H9 (cell line): ENCODE measurements at regions not wholly inside any gene's neighbourhood (a gene's known extent, or its start where the extent isn't known, plus 50 kb on each side); places are given as distances from the start of the nearest gene placed in this dataset.
A peak's percentile ranks its signal among the peaks of the same experiment; 100 is the strongest.

Experiments
- DNase-seq: peaks from one replicate; pipeline ENCODE4 v3.0.0-alpha.2; 2017
- H2AFZ ChIP-seq: one replicate; pipeline ENCODE4 v1.6.1; 2013; ENCODE audit warnings: mild to moderate bottlenecking, low read length, control low read depth, moderate library complexity
- H2AK5ac ChIP-seq: 2 replicates; pipeline ENCODE4 v1.6.1; 2013; ENCODE audit warnings: low read length, control low read depth, mixed read lengths; ENCODE audit not compliant: insufficient read length
- H2BK120ac ChIP-seq: one replicate; pipeline ENCODE4 v1.6.1; 2013; ENCODE audit warnings: low read depth, mild to moderate bottlenecking, low read length, control low read depth, inconsistent platforms; ENCODE audit not compliant: poor library complexity, severe bottlenecking
- H2BK12ac ChIP-seq: 2 replicates; pipeline ENCODE4 v1.6.1; 2013; ENCODE audit warnings: low read length, control low read depth, mixed read lengths, low read depth; ENCODE audit not compliant: insufficient read length
- H2BK15ac ChIP-seq: 2 replicates; pipeline ENCODE4 v1.6.1; 2013; ENCODE audit warnings: low read depth, low read length, control low read depth
- H2BK20ac ChIP-seq: one replicate; pipeline ENCODE4 v1.6.1; 2013; ENCODE audit warnings: low read depth, mild to moderate bottlenecking, low read length, control low read depth, inconsistent platforms; ENCODE audit not compliant: poor library complexity, severe bottlenecking
- H2BK5ac ChIP-seq: 2 replicates; pipeline ENCODE4 v1.6.1; 2013; ENCODE audit warnings: low read length, control low read depth, mixed read lengths; ENCODE audit not compliant: insufficient read length
- H3K14ac ChIP-seq: 2 replicates; pipeline ENCODE4 v1.6.1; 2013; ENCODE audit warnings: low read length, control low read depth; ENCODE audit not compliant: insufficient read depth
- H3K18ac ChIP-seq: 2 replicates; pipeline ENCODE4 v1.6.1; 2013; ENCODE audit warnings: low read depth, mild to moderate bottlenecking, mixed read lengths, low read length, control low read depth; ENCODE audit not compliant: insufficient read length
- H3K23ac ChIP-seq: 2 replicates; pipeline ENCODE4 v1.6.1; 2013; ENCODE audit warnings: low read length, control low read depth, mixed read lengths, low read depth; ENCODE audit not compliant: insufficient read length
- H3K23me2 ChIP-seq: 2 replicates; pipeline ENCODE4 v1.6.1; 2013; ENCODE audit warnings: low read depth, mild to moderate bottlenecking, mixed read lengths, low read length, control low read depth; ENCODE audit not compliant: insufficient read length, poor library complexity, severe bottlenecking
- H3K27ac ChIP-seq: 2 replicates; pipeline ENCODE4 v1.5.1; 2013; ENCODE audit warnings: low read length, control low read depth, mixed read lengths, low read depth; ENCODE audit not compliant: insufficient read length
- H3K27me3 ChIP-seq: 2 replicates; pipeline ENCODE4 v1.6.1; 2013; ENCODE audit warnings: low read length, control low read depth, inconsistent platforms; ENCODE audit not compliant: insufficient read depth
- H3K4ac ChIP-seq: 2 replicates; pipeline ENCODE4 v1.6.1; 2013; ENCODE audit warnings: low read depth, mild to moderate bottlenecking, control low read depth, inconsistent platforms, low read length, moderate library complexity
- H3K4me1 ChIP-seq: 2 replicates; pipeline ENCODE4 v1.6.1; 2013; ENCODE audit warnings: low read length, control low read depth, inconsistent platforms; ENCODE audit not compliant: insufficient read depth
- H3K4me2 ChIP-seq: 2 replicates; pipeline ENCODE4 v1.6.1; 2013; ENCODE audit warnings: low read length, control low read depth, mixed read lengths; ENCODE audit not compliant: insufficient read length, insufficient read depth
- H3K56ac ChIP-seq: 2 replicates; pipeline ENCODE4 v1.6.1; 2013; ENCODE audit warnings: low read depth, mild to moderate bottlenecking, mixed read lengths, low read length, control low read depth; ENCODE audit not compliant: insufficient read length
- H3K79me1 ChIP-seq: 2 replicates; pipeline ENCODE4 v1.6.1; 2013; ENCODE audit warnings: low read depth, mild to moderate bottlenecking, moderate library complexity, low read length, control low read depth, inconsistent platforms; ENCODE audit not compliant: insufficient read depth, poor library complexity, severe bottlenecking
- H3K79me2 ChIP-seq: 2 replicates; pipeline ENCODE4 v1.6.1; 2013; ENCODE audit warnings: low read length, control low read depth, inconsistent platforms; ENCODE audit not compliant: insufficient read depth
- H3K9ac ChIP-seq: 2 replicates; pipeline ENCODE4 v1.6.1; 2013; ENCODE audit warnings: low read length, control low read depth, mixed read lengths; ENCODE audit not compliant: insufficient read length; ENCODE audit errors: extremely low read depth
- H3K9me3 ChIP-seq: one replicate; pipeline ENCODE4 v1.6.1; 2013; ENCODE audit warnings: low read depth, low read length, inconsistent platforms; ENCODE audit not compliant: control insufficient read depth
- H3T11ph ChIP-seq: one replicate; pipeline ENCODE4 v1.6.1; 2013; ENCODE audit warnings: mild to moderate bottlenecking, low read length, control low read depth, inconsistent platforms
- H4K20me1 ChIP-seq: one replicate; pipeline ENCODE4 v1.6.1; 2013; ENCODE audit not compliant: control insufficient read depth, insufficient read length, insufficient read depth
- H4K5ac ChIP-seq: 2 replicates; pipeline ENCODE4 v1.6.1; 2013; ENCODE audit warnings: low read depth, mild to moderate bottlenecking, mixed read lengths, low read length, control low read depth; ENCODE audit not compliant: insufficient read length
- H4K8ac ChIP-seq: replicated peaks from 2 replicates; pipeline ENCODE4 v1.6.1; 2013; ENCODE audit warnings: low read length, control low read depth, mixed read lengths, low read depth; ENCODE audit not compliant: insufficient read length
- H4K91ac ChIP-seq: 2 replicates; pipeline ENCODE4 v1.6.1; 2013; ENCODE audit warnings: low read depth, mild to moderate bottlenecking, moderate library complexity, mixed read lengths, low read length, control low read depth; ENCODE audit not compliant: insufficient read length
- H3K27ac Mint-ChIP-seq, 3 experiments: 2 replicates in 2 of 3; 3 replicates in 1 of 3; pipeline ENCODE4 v1.8.0; 2020 to 2021; ENCODE audit warnings: mixed read lengths in 3 of 3, mild to moderate bottlenecking in 1 of 3, moderate library complexity in 1 of 3
- H3K27me3 Mint-ChIP-seq: 2 replicates; pipeline ENCODE4 v1.8.0; 2021; ENCODE audit warnings: low read depth, mild to moderate bottlenecking, moderate library complexity, mixed read lengths
- H3K36me3 Mint-ChIP-seq, 3 experiments: 2 replicates in 2 of 3; 3 replicates in 1 of 3; pipeline ENCODE4 v1.8.0; 2020 to 2021; ENCODE audit warnings: low read depth in 3 of 3, mixed read lengths in 3 of 3; ENCODE audit not compliant: insufficient read depth in 1 of 3
- H3K4me1 Mint-ChIP-seq, 2 experiments: 2 replicates each; pipeline ENCODE4 v1.8.0; 2020; ENCODE audit warnings: mixed read lengths in 2 of 2
- H3K4me3 Mint-ChIP-seq, 2 experiments: 2 replicates in 1 of 2; 3 replicates in 1 of 2; pipeline ENCODE4 v1.8.0; 2020 to 2021; ENCODE audit warnings: mild to moderate bottlenecking in 2 of 2, mixed read lengths in 2 of 2, moderate library complexity in 1 of 2
- H3K9me3 Mint-ChIP-seq, 2 experiments: 2 replicates in 1 of 2; 3 replicates in 1 of 2; pipeline ENCODE4 v1.8.0; 2020; ENCODE audit warnings: mild to moderate bottlenecking in 2 of 2, mixed read lengths in 2 of 2, moderate library complexity in 1 of 2
- CTCF ChIP-seq: fragments of 200-600 bp; sonication (generic); conservative IDR thresholded peaks from 3 replicates; pipeline ENCODE4 v1.8.0; 2021; ENCODE audit warnings: antibody characterized with exemption, mild to moderate bottlenecking
- WGBS: extraction: QIAGEN DNeasy Blood & Tissue Kit; methylation state at CpG from one replicate; pipeline ENCODE4 v1.1.7; 2013; ENCODE audit warnings: missing lambda C conversion rate, low lambda C conversion rate, mixed read lengths; ENCODE audit not compliant: insufficient read length; ENCODE audit errors: extremely low coverage; 5-methylcytosine and 5-hydroxymethylcytosine counted together

GRCh38 chr7:113394856-113395255 is 276.5 kb upstream of the SMIM30 start:
- no peaks in the 10 kb centered on the region for H3K79me1 ChIP-seq
- no peak overlapping the region for H3K4ac ChIP-seq
- no peak overlapping the region for H3K27ac Mint-ChIP-seq
- H3K9me3 Mint-ChIP-seq, result peaks cover 0 to 5% of the 10 kb centered on the region in 2 experiments; a peak in 3 of 5 replicates
- no peak overlapping the region for H4K5ac ChIP-seq
- H3K18ac ChIP-seq, result no peak overlapping the region
- H3K14ac ChIP-seq, result no peak overlapping the region
- no peaks in the 10 kb centered on the region for H4K20me1 ChIP-seq
- H3K79me2 ChIP-seq, result no peaks in the 10 kb centered on the region
- H3K27me3 ChIP-seq, result no peaks in the 10 kb centered on the region; the same call in 1 of the 2 replicates
- H4K91ac ChIP-seq, result no peak overlapping the region
- H3K9me3 ChIP-seq, result no peaks in the 10 kb centered on the region
- no peak overlapping the region for H3K4me2 ChIP-seq
- H3K9ac ChIP-seq, result no peak overlapping the region
- DNase-seq, result peak; percentile 86
- no peak overlapping the region for H2BK120ac ChIP-seq
- peaks cover 9% of the 10 kb centered on the region for H3K4me1 ChIP-seq
- no peak overlapping the region for H3K27ac ChIP-seq
- no peaks in the 10 kb centered on the region for H3K23me2 ChIP-seq
- no peak overlapping the region for H2BK20ac ChIP-seq
- H3K56ac ChIP-seq, result no peak overlapping the region
- peaks cover 0 to 2% (median under 1%) of the 10 kb centered on the region in 3 experiments; a peak in 2 of 7 replicates for H3K36me3 Mint-ChIP-seq
- no peak overlapping the region for H3T11ph ChIP-seq
- no peak overlapping the region for H4K8ac ChIP-seq
- no peak overlapping the region for H2BK15ac ChIP-seq
- no peak overlapping the region for H2BK12ac ChIP-seq
- H3K27me3 Mint-ChIP-seq, result peaks cover 7% of the 10 kb centered on the region
- peaks cover 29 to 36% of the 10 kb centered on the region in 2 experiments for H3K4me1 Mint-ChIP-seq
- no peak overlapping the region for H2BK5ac ChIP-seq
- no CpG with 5 or more reads among the region's 3 CpGs for WGBS
- TF ChIP-seq CTCF, result no peak
- no peak overlapping the region for H2AFZ ChIP-seq
- no peak overlapping the region for H3K23ac ChIP-seq
- H3K4me3 Mint-ChIP-seq, result no peak overlapping the region
- H2AK5ac ChIP-seq, result no peak overlapping the region
